Astrocyte of the spinal cord (primary cell): ENCODE measurements at regions not wholly inside any gene's neighbourhood (a gene's known extent, or its start where the extent isn't known, plus 50 kb on each side); places are given as distances from the start of the nearest gene placed in this dataset.
"Not testable (repeated sequence)": the region's sequence is repeated elsewhere in the genome, so short reads cannot be mapped to it uniquely, and the experiment has no call there.

Experiments
- DNase-seq: peaks from one replicate; pipeline ENCODE4 v3.0.0; 2011; ENCODE audit warnings: low read depth, low spot score
- H3K4me3 ChIP-seq: 2 replicates; pipeline ENCODE4 v1.5.1; 2011; ENCODE audit warnings: low read depth, mild to moderate bottlenecking, low read length, moderate library complexity
- CTCF ChIP-seq: IDR thresholded peaks from 2 replicates; pipeline ENCODE4 v1.5.1; 2012; ENCODE audit warnings: low read depth, mild to moderate bottlenecking, low read length, inconsistent platforms
- in situ Hi-C: cut with HindIII; loops from 2 replicates; pipeline ENCODE4 v1.10.0; 2017; ENCODE audit warnings: low sequenced_read_pairs

- no peak overlapping the region for H3K4me3 ChIP-seq
- in situ Hi-C loops, result no loop called here
- DNase-seq, result no peak
- TF ChIP-seq CTCF, result no peak
Measured at GRCh38 chr15:79608066-79608864, 176.1 kb downstream of the MINAR1 start.

GRCh38 chr15:79609506-79609905 lies 177.4 kb downstream of the MINAR1 start:
- no peak overlapping the region for H3K4me3 ChIP-seq
- in situ Hi-C loops, result no loop called here
- no peak for DNase-seq
- TF ChIP-seq CTCF, result no peak

GRCh38 chr15:79610021-79610420 lies 177.9 kb downstream of the MINAR1 start:
- no peak overlapping the region for H3K4me3 ChIP-seq
- no peak for TF ChIP-seq CTCF
- DNase-seq, result no peak
- in situ Hi-C loops, result no loop called here

- H3K4me3 ChIP-seq, result no peak overlapping the region
- DNase-seq, result no peak
- in situ Hi-C loops, result no loop called here
- no peak for TF ChIP-seq CTCF
Measured at GRCh38 chr15:79615754-79616153, 183.6 kb downstream of the MINAR1 start.

- in situ Hi-C loops, result no loop called here
Measured at GRCh38 chr15:79617071-79617470, 184.9 kb downstream of the MINAR1 start.

GRCh38 chr15:79620112-79620857 lies 188.1 kb downstream of the MINAR1 start:
- in situ Hi-C loops, result no loop called here
- no peak for DNase-seq
- no peak for TF ChIP-seq CTCF
- H3K4me3 ChIP-seq, result no peak overlapping the region

More at GRCh38 chr15:79617071-79617470, 184.9 kb downstream of the MINAR1 start:
- DNase-seq, result no peak
- no peak for TF ChIP-seq CTCF
- no peak overlapping the region for H3K4me3 ChIP-seq

GRCh38 chr15:79621805-79622204 lies 189.7 kb downstream of the MINAR1 start:
- in situ Hi-C loops, H3K4me3 ChIP-seq, DNase-seq: not testable (repeated sequence)
